Kidney (tissue), 13 donors: ENCODE measurements at regions not wholly inside any gene's neighbourhood (a gene's known extent, or its start where the extent isn't known, plus 50 kb on each side); places are given as distances from the start of the nearest gene placed in this dataset.

Experiments
- DNase-seq, 5 donors: peaks; one replicate each; pipeline ENCODE4 v3.0.0-alpha.2; 2013 to 2020
- FAIRE-seq: peaks from 2 replicates; lab custom pipeline; 2012; peaks lifted over from hg19 to GRCh38; lab: Jason Lieb, UNC
- H3K27ac ChIP-seq, 2 donors: one replicate each; pipeline ENCODE4 v1.7.0; 2013; ENCODE audit warnings: low read depth in 2 of 2, low read length in 2 of 2, inconsistent platforms in 1 of 2
- H3K27me3 ChIP-seq: one replicate; pipeline ENCODE4 v1.7.1; 2013; ENCODE audit warnings: low read length, inconsistent platforms; ENCODE audit not compliant: control insufficient read depth, insufficient read depth
- H3K36me3 ChIP-seq, 3 donors: one replicate each; pipeline versions ENCODE4 v1.7.0 to v1.7.1; 2013; ENCODE audit warnings: low read length in 3 of 3, control low read depth in 1 of 3, inconsistent platforms in 1 of 3; ENCODE audit not compliant: insufficient read depth in 3 of 3, control insufficient read depth in 2 of 3
- H3K4me1 ChIP-seq, 3 donors: one replicate each; pipeline versions ENCODE4 v1.7.0 to v1.7.1; 2013; ENCODE audit warnings: low read length in 3 of 3, inconsistent platforms in 1 of 3, low read depth in 1 of 3; ENCODE audit not compliant: control insufficient read depth in 2 of 3, insufficient read depth in 2 of 3
- H3K4me3 ChIP-seq, 3 donors: one replicate each; pipeline versions ENCODE4 v1.7.0 to v1.8.1; 2013; ENCODE audit warnings: low read length in 3 of 3, control low read depth in 1 of 3, inconsistent platforms in 1 of 3
- H3K9ac ChIP-seq, 3 donors: one replicate each; pipeline versions ENCODE4 v1.7.0 to v1.7.1; 2013; ENCODE audit warnings: low read length in 3 of 3, control low read depth in 1 of 3, inconsistent platforms in 1 of 3
- H3K9me3 ChIP-seq, 3 donors: one replicate each; pipeline versions ENCODE4 v1.7.0 to v1.7.1; 2013; ENCODE audit warnings: low read length in 3 of 3, control low read depth in 1 of 3, inconsistent platforms in 1 of 3; ENCODE audit not compliant: control insufficient read depth in 2 of 3, insufficient read depth in 1 of 3
- intact Hi-C: fragments of 100-400 bp; cut with DNase I; formaldehyde crosslinking; loops from one replicate; pipeline ENCODE4 v1.11.1; 2022
- TF ChIP-seq, protein P1 (sequence below): IDR thresholded peaks from 3 replicates; pipeline ENCODE4 v1.5.1; 2012; ENCODE audit warnings: mild to moderate bottlenecking, moderate library complexity, borderline replicate concordance; ENCODE audit not compliant: insufficient read depth; ENCODE audit errors: extremely low read depth
- donor health status: control.
- donor health status: control.
- donor health status: control.
- donor health status: control.
- donor health status: control.
- donor health status: DM: yes; HTN: yes; CAD: no.
- donor health status: Normal renal cell carcinoma (clear cell type).

- H3K9me3 ChIP-seq = no peaks in the 10 kb centered on the region
- H3K36me3 ChIP-seq = no peaks in the 10 kb centered on the region
- H3K4me3 ChIP-seq = no peak overlapping the region
- intact Hi-C loops = no loop called here
- no peaks in the 10 kb centered on the region for H3K27me3 ChIP-seq
- no peak overlapping the region for H3K9ac ChIP-seq
- no peak for DNase-seq
- TF ChIP-seq, protein P1, sequence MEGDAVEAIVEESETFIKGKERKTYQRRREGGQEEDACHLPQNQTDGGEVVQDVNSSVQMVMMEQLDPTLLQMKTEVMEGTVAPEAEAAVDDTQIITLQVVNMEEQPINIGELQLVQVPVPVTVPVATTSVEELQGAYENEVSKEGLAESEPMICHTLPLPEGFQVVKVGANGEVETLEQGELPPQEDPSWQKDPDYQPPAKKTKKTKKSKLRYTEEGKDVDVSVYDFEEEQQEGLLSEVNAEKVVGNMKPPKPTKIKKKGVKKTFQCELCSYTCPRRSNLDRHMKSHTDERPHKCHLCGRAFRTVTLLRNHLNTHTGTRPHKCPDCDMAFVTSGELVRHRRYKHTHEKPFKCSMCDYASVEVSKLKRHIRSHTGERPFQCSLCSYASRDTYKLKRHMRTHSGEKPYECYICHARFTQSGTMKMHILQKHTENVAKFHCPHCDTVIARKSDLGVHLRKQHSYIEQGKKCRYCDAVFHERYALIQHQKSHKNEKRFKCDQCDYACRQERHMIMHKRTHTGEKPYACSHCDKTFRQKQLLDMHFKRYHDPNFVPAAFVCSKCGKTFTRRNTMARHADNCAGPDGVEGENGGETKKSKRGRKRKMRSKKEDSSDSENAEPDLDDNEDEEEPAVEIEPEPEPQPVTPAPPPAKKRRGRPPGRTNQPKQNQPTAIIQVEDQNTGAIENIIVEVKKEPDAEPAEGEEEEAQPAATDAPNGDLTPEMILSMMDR = no peak
- H3K27ac ChIP-seq = no peak overlapping the region
- no peak for FAIRE-seq
- H3K4me1 ChIP-seq = peaks cover 0 to 3% (median 0%) of the 10 kb centered on the region in 3 donors
Measured at GRCh38 chr2:158046121-158046880, 55.4 kb upstream of the UPP2 start.

GRCh38 chr2:158045362-158045761 is 56.3 kb upstream of the UPP2 start:
- H3K27ac ChIP-seq = no peak overlapping the region
- H3K27me3 ChIP-seq = no peaks in the 10 kb centered on the region
- H3K36me3 ChIP-seq = no peaks in the 10 kb centered on the region
- DNase-seq (no peak), FAIRE-seq (no peak)
- no peaks in the 10 kb centered on the region for H3K9me3 ChIP-seq
- TF ChIP-seq, protein P1 = peak; percentile 16
- no peak overlapping the region for H3K4me3 ChIP-seq
- peaks cover 0 to 3% (median 0%) of the 10 kb centered on the region in 3 donors for H3K4me1 ChIP-seq
- intact Hi-C loops = no loop called here
- H3K9ac ChIP-seq = no peak overlapping the region

GRCh38 chr2:158043181-158043948 is 58.3 kb upstream of the UPP2 start:
- peaks cover 0 to 9% (median 0%) of the 10 kb centered on the region in 3 donors for H3K4me1 ChIP-seq
- H3K4me3 ChIP-seq = no peak overlapping the region
- no peaks in the 10 kb centered on the region for H3K9me3 ChIP-seq
- no peak overlapping the region for H3K27ac ChIP-seq
- intact Hi-C loops = no loop called here
- no peaks in the 10 kb centered on the region for H3K36me3 ChIP-seq
- TF ChIP-seq, protein P1 = no peak
- H3K27me3 ChIP-seq = no peaks in the 10 kb centered on the region
- DNase-seq = no peak
- FAIRE-seq = no peak
- H3K9ac ChIP-seq = no peak overlapping the region
